ENCODE measurements at regions not wholly inside any gene's neighbourhood (a gene's known extent, or its start where the extent isn't known, plus 50 kb on each side); places are given as distances from the start of the nearest gene placed in this dataset.
A peak's percentile ranks its signal among the peaks of the same experiment; 100 is the strongest.

DNA sequence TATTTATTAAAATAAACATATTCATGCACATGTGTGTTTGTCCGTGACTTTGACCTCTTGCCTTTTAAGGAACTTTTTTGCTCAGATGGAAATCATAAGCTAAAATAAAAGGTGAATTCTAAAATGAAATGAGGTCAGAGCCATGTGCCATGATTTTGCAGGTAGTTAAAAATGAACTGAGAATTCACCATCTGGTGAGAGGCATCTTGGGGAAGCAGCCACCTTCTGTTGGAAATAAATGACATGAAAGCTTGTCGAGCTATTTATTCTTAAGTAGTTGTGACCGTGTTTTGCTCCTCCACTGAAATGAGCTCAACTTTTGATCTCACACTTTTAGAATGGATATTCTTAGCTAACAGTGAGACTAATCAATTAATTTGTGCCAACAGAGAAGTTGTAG is 56.8 kb upstream of the CNOT2 start:
- Histone ChIP-seq H3F3A (replicated peaks; ENCODE audit: low read depth) (no peaks in the 10 kb centered on the region), H3K4me3 (no peak overlapping the region), H2AFZ (no peak overlapping the region; the same call in 1 of the 2 replicates), H3K4me1 (ENCODE audit: insufficient read depth) (peaks cover 9% of the 10 kb centered on the region; the same call in 1 of the 2 replicates), H3K36me3 (ENCODE audit: insufficient read depth) (no peaks in the 10 kb centered on the region), H3K4me2 (no peak overlapping the region), H3K79me2 (replicated peaks; ENCODE audit: insufficient read depth) (no peaks in the 10 kb centered on the region), H4K20me1 (replicated peaks; ENCODE audit: insufficient read depth) (no peaks in the 10 kb centered on the region), H3K27ac (ENCODE audit: low read depth) (no peak overlapping the region), H3K9me2 (ENCODE audit: insufficient read depth) (no peaks in the 10 kb centered on the region), H3K27me3 (ENCODE audit: insufficient read depth) (no peaks in the 10 kb centered on the region)
- no peak overlapping the region for H3K27ac Mint-ChIP-seq
- H3K36me3 Mint-ChIP-seq (ENCODE audit: low read depth) = peaks cover 4% of the 10 kb centered on the region; the same call in 1 of the 3 replicates
- no peak for DNase-seq (ENCODE audit: low spot score)
- H3K4me1 Mint-ChIP-seq = peaks cover 11% of the 10 kb centered on the region; the same call in 2 of the 3 replicates
- no peak for ATAC-seq
- peaks cover 9% of the 10 kb centered on the region; the same call in 2 of the 3 replicates for H3K9me3 Mint-ChIP-seq
- TF ChIP-seq, protein P1, sequence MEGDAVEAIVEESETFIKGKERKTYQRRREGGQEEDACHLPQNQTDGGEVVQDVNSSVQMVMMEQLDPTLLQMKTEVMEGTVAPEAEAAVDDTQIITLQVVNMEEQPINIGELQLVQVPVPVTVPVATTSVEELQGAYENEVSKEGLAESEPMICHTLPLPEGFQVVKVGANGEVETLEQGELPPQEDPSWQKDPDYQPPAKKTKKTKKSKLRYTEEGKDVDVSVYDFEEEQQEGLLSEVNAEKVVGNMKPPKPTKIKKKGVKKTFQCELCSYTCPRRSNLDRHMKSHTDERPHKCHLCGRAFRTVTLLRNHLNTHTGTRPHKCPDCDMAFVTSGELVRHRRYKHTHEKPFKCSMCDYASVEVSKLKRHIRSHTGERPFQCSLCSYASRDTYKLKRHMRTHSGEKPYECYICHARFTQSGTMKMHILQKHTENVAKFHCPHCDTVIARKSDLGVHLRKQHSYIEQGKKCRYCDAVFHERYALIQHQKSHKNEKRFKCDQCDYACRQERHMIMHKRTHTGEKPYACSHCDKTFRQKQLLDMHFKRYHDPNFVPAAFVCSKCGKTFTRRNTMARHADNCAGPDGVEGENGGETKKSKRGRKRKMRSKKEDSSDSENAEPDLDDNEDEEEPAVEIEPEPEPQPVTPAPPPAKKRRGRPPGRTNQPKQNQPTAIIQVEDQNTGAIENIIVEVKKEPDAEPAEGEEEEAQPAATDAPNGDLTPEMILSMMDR (conservative IDR thresholded peaks at IDR 0.05; ENCODE audit: low read depth in 2 of 2) = no peak
- TF ChIP-seq, protein P2, sequence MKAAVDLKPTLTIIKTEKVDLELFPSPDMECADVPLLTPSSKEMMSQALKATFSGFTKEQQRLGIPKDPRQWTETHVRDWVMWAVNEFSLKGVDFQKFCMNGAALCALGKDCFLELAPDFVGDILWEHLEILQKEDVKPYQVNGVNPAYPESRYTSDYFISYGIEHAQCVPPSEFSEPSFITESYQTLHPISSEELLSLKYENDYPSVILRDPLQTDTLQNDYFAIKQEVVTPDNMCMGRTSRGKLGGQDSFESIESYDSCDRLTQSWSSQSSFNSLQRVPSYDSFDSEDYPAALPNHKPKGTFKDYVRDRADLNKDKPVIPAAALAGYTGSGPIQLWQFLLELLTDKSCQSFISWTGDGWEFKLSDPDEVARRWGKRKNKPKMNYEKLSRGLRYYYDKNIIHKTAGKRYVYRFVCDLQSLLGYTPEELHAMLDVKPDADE (IDR thresholded peaks at IDR 0.05) = no peak
- no peak overlapping the region for H3K4me3 Mint-ChIP-seq
- no peaks in the 10 kb centered on the region for H3K27me3 Mint-ChIP-seq (ENCODE audit: insufficient read depth, low read depth, poor library complexity)

DNA sequence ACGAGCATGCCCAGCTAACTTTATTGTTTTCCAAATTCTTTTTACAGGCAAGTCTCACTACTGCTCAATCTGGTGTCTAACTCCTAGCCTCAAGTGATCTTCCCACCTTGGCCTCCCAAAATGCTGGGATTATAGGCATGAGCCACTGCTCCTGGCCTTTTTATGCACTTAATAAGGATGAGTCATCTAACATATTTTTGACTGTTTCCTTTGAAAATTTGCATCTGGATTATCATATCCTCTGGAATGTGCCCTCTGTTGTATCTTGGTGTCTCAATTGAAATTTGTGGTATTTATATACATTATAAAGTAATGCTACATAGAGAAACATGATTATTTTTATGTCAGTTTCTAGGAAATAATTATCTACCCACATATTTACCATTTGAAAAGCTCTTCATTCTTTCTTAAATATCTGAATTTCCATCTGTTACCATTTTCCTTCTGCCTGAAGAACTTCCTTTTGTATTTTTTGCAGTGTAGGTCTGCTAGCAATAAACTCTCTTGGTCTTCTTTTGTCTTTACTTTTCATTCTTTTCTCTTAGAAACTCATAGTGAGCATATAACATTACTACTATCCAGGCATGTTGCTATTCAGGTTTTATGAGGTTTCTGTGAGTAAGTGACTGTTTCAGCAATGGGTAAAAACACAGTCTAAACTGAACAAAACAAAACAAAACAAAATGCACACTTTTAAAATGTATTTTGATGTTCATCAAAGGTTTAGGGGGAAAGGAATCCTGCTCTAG is 52.8 kb upstream of the CNOT2 start:
- H3K36me3 Mint-ChIP-seq (ENCODE audit: low read depth) = no peaks in the 10 kb centered on the region
- Histone ChIP-seq H3K27ac (ENCODE audit: low read depth) (no peak overlapping the region), H3K4me2 (no peak overlapping the region), H2AFZ (no peak overlapping the region), H3K36me3 (ENCODE audit: insufficient read depth) (no peaks in the 10 kb centered on the region), H3K4me3 (no peak overlapping the region), H3K27me3 (ENCODE audit: insufficient read depth) (no peaks in the 10 kb centered on the region), H3K79me2 (replicated peaks; ENCODE audit: insufficient read depth) (no peaks in the 10 kb centered on the region), H4K20me1 (replicated peaks; ENCODE audit: insufficient read depth) (no peaks in the 10 kb centered on the region), H3K9me2 (ENCODE audit: insufficient read depth) (no peaks in the 10 kb centered on the region), H3F3A (replicated peaks; ENCODE audit: low read depth) (no peaks in the 10 kb centered on the region), H3K4me1 (ENCODE audit: insufficient read depth) (peaks cover 13% of the 10 kb centered on the region; the same call in 1 of the 2 replicates)
- no peaks in the 10 kb centered on the region for H3K27me3 Mint-ChIP-seq (ENCODE audit: insufficient read depth, low read depth, poor library complexity)
- ATAC-seq = no peak
- H3K9me3 Mint-ChIP-seq = no peaks in the 10 kb centered on the region; the same call in 2 of the 3 replicates
- DNase-seq (ENCODE audit: low spot score) = no peak
- TF ChIP-seq, protein P2 (IDR thresholded peaks at IDR 0.05) = no peak
- TF ChIP-seq, protein P1 (conservative IDR thresholded peaks at IDR 0.05; ENCODE audit: low read depth in 2 of 2) = no peak
- TF ChIP-seq EZH2 (IDR thresholded peaks at IDR 0.05; ENCODE audit: low read depth, unreplicated experiment) (no peak), JUNB (IDR thresholded peaks at IDR 0.05; ENCODE audit: unreplicated experiment) (no peak), NANOG (IDR thresholded peaks at IDR 0.05; ENCODE audit: borderline replicate concordance) (no peak)
- peaks cover 11% of the 10 kb centered on the region; the same call in 2 of the 3 replicates for H3K4me1 Mint-ChIP-seq
- H3K4me3 Mint-ChIP-seq = no peak overlapping the region
- peak overlapping the region; percentile 16 for H3K27ac Mint-ChIP-seq
